KMS-11 (cell line): ENCODE measurements at regions not wholly inside any gene's neighbourhood (a gene's known extent, or its start where the extent isn't known, plus 50 kb on each side); places are given as distances from the start of the nearest gene placed in this dataset.

ENCODE experiments used
- H2AFZ ChIP-seq: fragments of 200-600 bp; sonication (generic); 2 replicates; pipeline ENCODE4 v1.6.1; 2016; ENCODE audit warnings: antibody characterized with exemption, mixed run types, low read depth
- H3K27ac ChIP-seq: fragments of 200-600 bp; sonication (generic); 2 replicates; pipeline ENCODE4 v1.6.1; 2016; ENCODE audit warnings: mild to moderate bottlenecking, mixed run types
- H3K27me3 ChIP-seq: fragments of 200-600 bp; sonication (generic); 2 replicates; pipeline ENCODE4 v1.6.1; 2017; ENCODE audit warnings: mild to moderate bottlenecking, low read depth, mixed run types, moderate library complexity; ENCODE audit not compliant: insufficient read depth
- H3K36me3 ChIP-seq: fragments of 200-600 bp; sonication (generic); 2 replicates; pipeline ENCODE4 v1.6.1; 2017; ENCODE audit warnings: mild to moderate bottlenecking, mixed run types; ENCODE audit not compliant: insufficient read depth
- H3K4me1 ChIP-seq: fragments of 200-600 bp; sonication (generic); 2 replicates; pipeline ENCODE4 v1.6.1; 2016; ENCODE audit warnings: mild to moderate bottlenecking, low read depth, mixed run types; ENCODE audit not compliant: poor library complexity, severe bottlenecking
- H3K4me2 ChIP-seq: fragments of 200-600 bp; sonication (generic); 2 replicates; pipeline ENCODE4 v1.7.0; 2016; ENCODE audit warnings: mild to moderate bottlenecking, mixed run types
- H3K4me3 ChIP-seq: fragments of 200-600 bp; sonication (generic); IDR thresholded peaks from 2 replicates; pipeline ENCODE4 v1.6.1; 2017; ENCODE audit warnings: low read depth, low read length, mixed read lengths; ENCODE audit not compliant: insufficient read depth
- H3K79me2 ChIP-seq: fragments of 200-600 bp; sonication (generic); 2 replicates; pipeline ENCODE4 v1.6.1; 2016; ENCODE audit warnings: low read depth, mixed run types; ENCODE audit not compliant: insufficient read depth
- H3K9ac ChIP-seq: fragments of 200-600 bp; sonication (generic); 2 replicates; pipeline ENCODE4 v1.6.1; 2016; ENCODE audit warnings: mild to moderate bottlenecking, mixed run types
- H4K20me1 ChIP-seq: fragments of 200-600 bp; sonication (generic); 2 replicates; pipeline ENCODE4 v1.6.1; 2016; ENCODE audit warnings: mild to moderate bottlenecking, mixed run types; ENCODE audit not compliant: insufficient read depth
- CTCF ChIP-seq: fragments of 200-600 bp; sonication (generic); conservative IDR thresholded peaks from 2 replicates; pipeline ENCODE4 v1.6.1; 2017; ENCODE audit warnings: low read depth, mild to moderate bottlenecking, antibody characterized with exemption, low read length, moderate library complexity, mixed read lengths

- H3K27me3 ChIP-seq, result no peaks in the 10 kb centered on the region
- no peaks in the 10 kb centered on the region for H4K20me1 ChIP-seq
- no peak overlapping the region for H3K9ac ChIP-seq
- no peaks in the 10 kb centered on the region for H3K4me1 ChIP-seq
- H2AFZ ChIP-seq, result no peak overlapping the region
- H3K79me2 ChIP-seq, result no peaks in the 10 kb centered on the region
- no peak overlapping the region for H3K27ac ChIP-seq
- H3K4me2 ChIP-seq, result no peak overlapping the region
- H3K36me3 ChIP-seq, result no peaks in the 10 kb centered on the region
- H3K4me3 ChIP-seq, result no peak overlapping the region
- TF ChIP-seq CTCF, result no peak
Measured at GRCh38 chr2:194826241-194826640, 830.8 kb upstream of the SLC39A10 start.

GRCh38 chr2:194824450-194824849 lies 832.6 kb upstream of the SLC39A10 start:
- H3K4me3 ChIP-seq, result no peak overlapping the region

GRCh38 chr2:194822657-194823056 lies 834.4 kb upstream of the SLC39A10 start:
- no peak overlapping the region for H3K9ac ChIP-seq
- no peaks in the 10 kb centered on the region for H3K36me3 ChIP-seq
- TF ChIP-seq CTCF, result no peak
- no peak overlapping the region for H3K27ac ChIP-seq
- H2AFZ ChIP-seq, result no peak overlapping the region
- no peaks in the 10 kb centered on the region for H4K20me1 ChIP-seq
- H3K79me2 ChIP-seq, result no peaks in the 10 kb centered on the region
- no peak overlapping the region for H3K4me3 ChIP-seq
- no peaks in the 10 kb centered on the region for H3K4me1 ChIP-seq
- no peak overlapping the region for H3K4me2 ChIP-seq
- no peaks in the 10 kb centered on the region for H3K27me3 ChIP-seq

More at GRCh38 chr2:194824450-194824849, 832.6 kb upstream of the SLC39A10 start:
- H2AFZ ChIP-seq, result no peak overlapping the region
- no peak overlapping the region for H3K9ac ChIP-seq
- no peaks in the 10 kb centered on the region for H4K20me1 ChIP-seq
- no peak for TF ChIP-seq CTCF
- H3K4me2 ChIP-seq, result no peak overlapping the region
- H3K27ac ChIP-seq, result no peak overlapping the region
- no peaks in the 10 kb centered on the region for H3K79me2 ChIP-seq
- H3K27me3 ChIP-seq, result no peaks in the 10 kb centered on the region
- H3K36me3 ChIP-seq, result no peaks in the 10 kb centered on the region
- no peaks in the 10 kb centered on the region for H3K4me1 ChIP-seq

- H3K4me1 ChIP-seq, result no peaks in the 10 kb centered on the region
- H4K20me1 ChIP-seq, result no peaks in the 10 kb centered on the region
- no peak overlapping the region for H2AFZ ChIP-seq
- no peaks in the 10 kb centered on the region for H3K36me3 ChIP-seq
- no peak overlapping the region for H3K4me2 ChIP-seq
- H3K9ac ChIP-seq, result no peak overlapping the region
- no peak overlapping the region for H3K4me3 ChIP-seq
- no peak for TF ChIP-seq CTCF
- H3K27me3 ChIP-seq, result no peaks in the 10 kb centered on the region
- H3K27ac ChIP-seq, result no peak overlapping the region
- no peaks in the 10 kb centered on the region for H3K79me2 ChIP-seq
Measured at GRCh38 chr2:194822097-194822496, 834.9 kb upstream of the SLC39A10 start.
